AG09309 (cell line): ENCODE measurements at regions not wholly inside any gene's neighbourhood (a gene's known extent, or its start where the extent isn't known, plus 50 kb on each side); places are given as distances from the start of the nearest gene placed in this dataset.
"Not testable (repeated sequence)": the region's sequence is repeated elsewhere in the genome, so short reads cannot be mapped to it uniquely, and the experiment has no call there.

Source experiments
- DNase-seq: peaks from one replicate; pipeline ENCODE4 v3.0.0-alpha.2; 2010; ENCODE audit warnings: low read depth
- H3K4me3 ChIP-seq: 2 replicates; pipeline ENCODE4 v1.5.1; 2011; ENCODE audit warnings: mild to moderate bottlenecking, low read depth, low read length, moderate library complexity; ENCODE audit not compliant: control insufficient read depth
- TF ChIP-seq, protein P1 (sequence below): IDR thresholded peaks from 2 replicates; pipeline ENCODE4 v1.5.1; 2011; ENCODE audit warnings: mild to moderate bottlenecking, low read depth, low read length, inconsistent platforms; ENCODE audit not compliant: insufficient read depth, control insufficient read depth; ENCODE audit errors: missing control alignments

DNA sequence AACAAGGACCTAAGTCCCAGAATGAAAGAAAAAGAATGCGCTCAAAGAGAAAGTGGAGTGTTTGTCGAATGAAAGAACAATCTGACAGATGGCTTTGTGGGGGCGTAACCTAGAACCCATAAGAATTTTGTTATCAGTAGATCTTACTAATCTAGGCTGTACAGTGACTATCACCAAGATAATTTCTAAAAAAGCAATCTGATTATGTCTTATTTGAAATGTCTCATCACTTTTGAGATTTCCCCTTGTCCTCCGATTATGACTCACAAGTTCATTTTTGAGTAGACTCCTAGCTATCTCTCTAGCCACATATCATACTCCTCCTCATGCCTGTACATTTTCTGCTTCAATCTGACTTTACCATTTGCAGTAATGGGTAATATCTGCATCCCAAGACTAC lies 135.6 kb upstream of the SMARCA2 start:
- DNase-seq = no peak

DNA sequence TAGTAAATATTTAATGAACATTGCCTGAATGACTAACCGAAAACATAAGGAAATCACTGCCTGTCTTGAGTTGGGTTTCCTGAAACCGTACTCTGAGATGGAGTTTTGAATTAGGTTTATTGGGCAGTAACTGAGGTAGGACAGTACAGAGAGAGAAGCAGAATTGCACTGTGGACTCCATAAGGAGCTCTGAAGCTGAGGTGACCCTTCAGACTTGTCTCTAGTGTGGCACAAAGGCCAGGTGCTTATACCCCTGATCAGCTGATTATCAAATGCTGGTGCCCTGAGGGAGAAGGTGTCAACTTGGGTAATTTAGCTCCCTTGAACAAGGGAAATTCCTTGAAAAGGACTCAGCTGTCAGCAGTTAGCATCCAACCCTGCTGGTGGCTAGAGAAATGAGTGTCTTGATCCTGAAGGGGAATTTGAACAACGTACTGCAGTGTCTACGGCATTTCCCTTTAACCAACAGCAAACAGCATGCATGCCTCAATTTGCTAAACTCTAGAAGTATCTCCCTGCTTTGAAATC lies 135.0 kb upstream of the SMARCA2 start:
- TF ChIP-seq, protein P1, sequence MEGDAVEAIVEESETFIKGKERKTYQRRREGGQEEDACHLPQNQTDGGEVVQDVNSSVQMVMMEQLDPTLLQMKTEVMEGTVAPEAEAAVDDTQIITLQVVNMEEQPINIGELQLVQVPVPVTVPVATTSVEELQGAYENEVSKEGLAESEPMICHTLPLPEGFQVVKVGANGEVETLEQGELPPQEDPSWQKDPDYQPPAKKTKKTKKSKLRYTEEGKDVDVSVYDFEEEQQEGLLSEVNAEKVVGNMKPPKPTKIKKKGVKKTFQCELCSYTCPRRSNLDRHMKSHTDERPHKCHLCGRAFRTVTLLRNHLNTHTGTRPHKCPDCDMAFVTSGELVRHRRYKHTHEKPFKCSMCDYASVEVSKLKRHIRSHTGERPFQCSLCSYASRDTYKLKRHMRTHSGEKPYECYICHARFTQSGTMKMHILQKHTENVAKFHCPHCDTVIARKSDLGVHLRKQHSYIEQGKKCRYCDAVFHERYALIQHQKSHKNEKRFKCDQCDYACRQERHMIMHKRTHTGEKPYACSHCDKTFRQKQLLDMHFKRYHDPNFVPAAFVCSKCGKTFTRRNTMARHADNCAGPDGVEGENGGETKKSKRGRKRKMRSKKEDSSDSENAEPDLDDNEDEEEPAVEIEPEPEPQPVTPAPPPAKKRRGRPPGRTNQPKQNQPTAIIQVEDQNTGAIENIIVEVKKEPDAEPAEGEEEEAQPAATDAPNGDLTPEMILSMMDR = no peak
- H3K4me3 ChIP-seq = no peak overlapping the region
- DNase-seq = no peak

More for the DNA sequence above, 135.6 kb upstream of the SMARCA2 start:
- TF ChIP-seq, protein P1 = no peak
- H3K4me3 ChIP-seq = no peak overlapping the region

DNA sequence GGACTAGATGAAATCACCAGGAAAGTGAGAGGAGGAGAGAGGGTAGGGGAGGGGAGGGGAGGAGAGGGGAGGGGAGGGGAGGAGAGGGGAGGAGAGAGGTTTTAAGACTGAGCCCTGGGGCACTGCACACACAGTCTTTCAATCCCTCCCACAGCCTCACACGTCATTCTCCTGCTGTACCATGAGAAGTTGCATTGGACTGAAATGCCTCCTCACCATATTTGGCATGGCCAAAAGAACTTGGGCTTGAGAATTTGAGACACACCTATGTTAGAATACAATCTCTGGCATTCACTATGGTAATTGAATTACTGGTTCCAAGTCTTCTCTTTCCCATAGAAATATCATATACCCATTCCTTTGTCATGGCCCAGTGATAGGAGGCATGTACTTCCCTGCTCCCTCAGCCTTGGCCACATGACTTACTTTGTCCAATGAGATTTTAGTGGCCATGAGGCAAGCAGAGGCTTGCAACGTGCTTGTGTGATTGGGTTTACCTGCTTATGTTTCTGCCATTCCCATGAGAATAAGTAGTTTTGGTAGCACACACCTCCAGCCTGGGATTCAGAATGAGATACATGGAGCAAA lies 133.3 kb upstream of the SMARCA2 start:
- no peak overlapping the region for H3K4me3 ChIP-seq
- DNase-seq = no peak
- TF ChIP-seq, protein P1 = no peak

DNA sequence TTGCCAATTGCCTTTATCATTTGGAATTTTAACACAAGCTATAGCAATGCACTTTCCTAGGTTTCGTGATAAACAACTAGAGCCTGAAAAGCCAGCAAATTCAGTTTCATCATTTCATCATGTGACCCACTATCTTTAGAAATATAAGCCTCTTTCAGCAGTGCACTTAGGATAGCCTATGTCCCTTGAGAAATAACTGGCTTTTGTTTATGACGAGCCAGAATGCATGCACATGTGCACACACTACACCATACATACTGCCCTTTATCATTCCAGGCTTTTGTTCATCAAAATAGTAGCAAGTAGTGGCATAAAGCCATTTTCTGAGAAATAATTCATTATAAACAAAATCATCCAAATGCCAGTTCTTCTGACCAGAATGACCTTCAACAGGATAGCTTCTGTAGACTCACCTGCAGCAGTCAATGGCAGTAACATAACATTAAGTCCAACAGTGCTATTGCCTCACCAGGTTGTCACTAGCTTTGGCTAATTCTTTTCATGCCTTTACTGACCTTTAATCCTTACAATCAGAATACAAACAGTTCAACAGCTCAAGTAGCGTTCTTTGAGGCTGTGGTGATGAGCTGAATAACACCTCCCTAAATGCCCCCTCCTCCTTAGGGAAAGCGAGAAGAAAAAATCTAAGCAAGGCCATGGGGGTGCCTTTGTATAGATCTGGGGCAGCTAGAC lies 132.3 kb upstream of the SMARCA2 start:
- TF ChIP-seq, protein P1 = no peak
- H3K4me3 ChIP-seq = no peak overlapping the region
- no peak for DNase-seq

DNA sequence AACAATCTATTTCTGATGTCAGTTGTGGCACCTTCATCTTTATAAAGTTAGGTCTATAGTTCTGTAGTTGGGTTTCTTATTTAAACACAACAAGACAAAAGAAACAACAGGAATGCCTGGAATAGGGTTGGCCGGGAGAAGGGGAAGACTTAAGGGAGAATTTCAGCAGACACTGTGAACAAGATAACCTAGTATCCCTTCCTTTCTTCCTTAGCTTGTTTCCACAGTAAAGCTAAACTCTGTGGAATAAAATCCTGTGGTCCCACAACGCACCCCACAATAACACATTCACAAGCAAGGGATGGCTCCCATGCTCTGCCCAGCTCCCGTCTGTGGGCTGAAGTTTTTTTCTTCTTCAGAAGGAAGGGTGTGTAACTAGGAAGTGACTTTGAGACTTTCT lies 124.9 kb upstream of the SMARCA2 start:
- DNase-seq = no peak
- TF ChIP-seq, protein P1 = no peak
- H3K4me3 ChIP-seq = no peak overlapping the region

DNA sequence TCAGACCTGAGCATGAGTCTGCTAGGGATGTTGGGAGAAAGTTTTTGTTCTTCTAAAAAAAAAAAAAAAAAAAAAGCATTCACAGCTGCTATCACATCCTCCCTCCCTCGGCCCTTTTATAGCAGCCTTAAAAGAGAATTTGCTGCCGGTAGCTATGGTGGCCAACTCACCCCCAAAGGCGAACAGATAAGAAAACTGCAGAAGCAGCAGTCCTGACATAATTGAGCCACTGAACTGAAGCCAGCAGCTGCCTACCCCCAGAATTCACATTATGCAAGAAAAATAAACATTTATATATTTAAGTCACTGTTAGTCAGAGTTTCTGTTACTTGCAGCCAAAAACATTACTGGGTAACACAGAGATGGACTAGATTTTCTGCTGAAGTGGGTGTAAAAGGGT lies 124.3 kb upstream of the SMARCA2 start:
- TF ChIP-seq, protein P1 = no peak
- no peak overlapping the region for H3K4me3 ChIP-seq
- no peak for DNase-seq

DNA sequence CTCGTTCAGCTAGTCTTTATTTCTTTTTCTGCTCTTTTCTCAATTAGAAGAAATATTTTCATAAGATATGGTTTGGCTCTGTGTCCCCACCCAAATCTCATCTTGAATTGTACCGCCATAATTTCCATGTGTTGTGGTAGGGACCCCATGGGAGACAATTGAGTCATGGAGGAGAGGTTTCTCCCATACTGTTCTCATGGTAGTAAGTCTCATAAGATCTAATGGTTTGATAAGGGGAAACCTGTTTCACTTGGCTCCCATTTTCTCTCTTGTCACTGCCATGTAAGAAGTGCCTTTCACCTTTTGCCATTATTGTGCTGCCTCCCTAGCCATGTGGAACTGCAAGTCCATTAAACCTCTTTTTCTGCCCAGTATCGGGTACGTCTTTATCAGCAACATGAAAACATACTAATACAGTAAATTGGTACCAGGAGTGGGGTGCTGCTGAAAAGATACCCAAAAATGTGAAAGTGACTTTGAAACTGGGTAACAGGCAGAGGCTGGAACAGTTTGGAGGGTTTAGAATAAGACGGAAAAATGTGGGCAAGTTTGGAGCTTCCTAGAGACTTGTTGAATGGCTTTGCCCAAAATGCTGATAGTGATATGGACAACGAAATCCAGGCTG lies 112.0 kb upstream of the SMARCA2 start:
- not testable (repeated sequence) for DNase-seq, H3K4me3 ChIP-seq
